Esophagus squamous epithelium (tissue), 4 donors: ENCODE measurements at regions not wholly inside any gene's neighbourhood (a gene's known extent, or its start where the extent isn't known, plus 50 kb on each side); places are given as distances from the start of the nearest gene placed in this dataset.

Experiments used
- POLR2A ChIP-seq, 4 donors: fragments of 450-650 bp; IDR thresholded peaks; one replicate each; pipeline ENCODE4 v1.6.1; 2017; ENCODE audit warnings: antibody characterized with exemption in 4 of 4, mild to moderate bottlenecking in 4 of 4, moderate library complexity in 3 of 4
- TF ChIP-seq, protein P1 (sequence below), 6 experiments: fragments of 450-650 bp in 4 of 6; fragments of 200-600 bp in 2 of 6; sonication (generic) in 2 of 6; IDR thresholded peaks; one replicate each; pipeline ENCODE4 v1.5.1; 2016 to 2019; ENCODE audit warnings: antibody characterized with exemption in 6 of 6, mild to moderate bottlenecking in 4 of 6, moderate library complexity in 4 of 6

DNA sequence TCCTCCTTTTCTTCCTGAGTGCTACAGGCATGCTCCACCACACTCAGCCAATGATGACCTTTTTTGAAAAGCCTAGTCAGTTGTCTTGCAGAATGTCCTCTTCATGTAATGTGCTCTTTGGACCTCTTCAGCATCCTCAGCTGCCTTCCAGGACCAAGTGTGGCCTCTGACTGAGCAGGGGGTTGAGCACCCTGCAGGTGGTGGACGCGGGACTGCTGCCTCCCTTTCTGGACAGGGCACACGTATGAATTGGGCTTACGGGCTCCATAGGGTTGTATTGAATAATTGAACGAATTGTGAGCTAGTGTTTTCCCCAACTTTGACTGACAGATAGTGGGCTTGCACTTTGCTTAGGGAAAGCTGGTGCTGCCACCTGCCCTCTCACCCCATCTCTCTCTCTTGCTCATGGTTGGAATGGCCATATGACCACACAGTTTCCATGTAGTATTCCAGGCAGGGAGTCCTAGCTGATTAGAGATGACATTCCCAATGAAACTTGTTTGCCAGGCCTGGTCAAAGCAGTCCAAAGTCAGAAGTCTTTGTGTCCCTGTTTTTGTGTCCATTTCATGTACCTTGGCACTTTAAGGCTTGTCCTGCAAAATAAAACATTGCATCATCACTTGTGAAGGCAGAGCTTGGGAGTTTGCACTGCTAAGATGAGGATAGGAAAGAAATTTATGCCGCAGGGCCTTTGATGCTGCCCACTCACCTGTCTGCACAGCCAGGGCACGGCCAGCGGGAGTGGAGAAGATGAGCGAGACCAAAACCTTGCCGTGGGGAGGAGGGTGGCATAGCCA, 76.3 kb upstream of the NPAS1 start:
- TF ChIP-seq, protein P1, sequence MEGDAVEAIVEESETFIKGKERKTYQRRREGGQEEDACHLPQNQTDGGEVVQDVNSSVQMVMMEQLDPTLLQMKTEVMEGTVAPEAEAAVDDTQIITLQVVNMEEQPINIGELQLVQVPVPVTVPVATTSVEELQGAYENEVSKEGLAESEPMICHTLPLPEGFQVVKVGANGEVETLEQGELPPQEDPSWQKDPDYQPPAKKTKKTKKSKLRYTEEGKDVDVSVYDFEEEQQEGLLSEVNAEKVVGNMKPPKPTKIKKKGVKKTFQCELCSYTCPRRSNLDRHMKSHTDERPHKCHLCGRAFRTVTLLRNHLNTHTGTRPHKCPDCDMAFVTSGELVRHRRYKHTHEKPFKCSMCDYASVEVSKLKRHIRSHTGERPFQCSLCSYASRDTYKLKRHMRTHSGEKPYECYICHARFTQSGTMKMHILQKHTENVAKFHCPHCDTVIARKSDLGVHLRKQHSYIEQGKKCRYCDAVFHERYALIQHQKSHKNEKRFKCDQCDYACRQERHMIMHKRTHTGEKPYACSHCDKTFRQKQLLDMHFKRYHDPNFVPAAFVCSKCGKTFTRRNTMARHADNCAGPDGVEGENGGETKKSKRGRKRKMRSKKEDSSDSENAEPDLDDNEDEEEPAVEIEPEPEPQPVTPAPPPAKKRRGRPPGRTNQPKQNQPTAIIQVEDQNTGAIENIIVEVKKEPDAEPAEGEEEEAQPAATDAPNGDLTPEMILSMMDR (IDR thresholded peaks at IDR 0.05), result no peak
- TF ChIP-seq POLR2A (IDR thresholded peaks at IDR 0.05), result no peak
